Natural killer cell (primary cell): ENCODE measurements at regions not wholly inside any gene's neighbourhood (a gene's known extent, or its start where the extent isn't known, plus 50 kb on each side); places are given as distances from the start of the nearest gene placed in this dataset.

ENCODE experiments used
- ATAC-seq, 3 donors: fragments of 150-1000 bp in 2 of 3; fragments of 200-7000 bp in 1 of 3; cut with Tn5 transposase; 1 replicate in 1 of 3; 2 replicates in 2 of 3; pipeline ENCODE4 v1.10.0; 2021; ENCODE audit warnings: mild to moderate bottlenecking in 2 of 3, moderate library complexity in 2 of 3
- DNase-seq, 2 donors: peaks; one replicate each; pipeline versions ENCODE4 v3.0.0 to v3.0.0-alpha.2; 2013 to 2021; ENCODE audit warnings: mixed read lengths in 1 of 2
- H3K27ac ChIP-seq: one replicate; pipeline ENCODE4 v1.5.1; 2013; ENCODE audit warnings: mild to moderate bottlenecking, low read length
- H3K27me3 ChIP-seq: one replicate; pipeline ENCODE4 v1.6.1; 2013; ENCODE audit warnings: low read length; ENCODE audit not compliant: control insufficient read depth, insufficient read depth
- H3K36me3 ChIP-seq: one replicate; pipeline ENCODE4 v1.6.1; 2013; ENCODE audit warnings: low read length; ENCODE audit not compliant: control insufficient read depth, insufficient read depth
- H3K4me1 ChIP-seq: one replicate; pipeline ENCODE4 v1.6.1; 2013; ENCODE audit warnings: low read length; ENCODE audit not compliant: control insufficient read depth, insufficient read depth
- H3K4me3 ChIP-seq: one replicate; pipeline ENCODE4 v1.5.1; 2013; ENCODE audit warnings: low read length
- H3K9me3 ChIP-seq: one replicate; pipeline ENCODE4 v1.6.1; 2013; ENCODE audit warnings: low read length; ENCODE audit not compliant: control insufficient read depth, insufficient read depth
- H3K27ac Mint-ChIP-seq, 2 donors: one replicate each; pipeline ENCODE4 v1.8.0; 2022; ENCODE audit warnings: mild to moderate bottlenecking in 2 of 2, mixed read lengths in 2 of 2, moderate library complexity in 1 of 2
- H3K27me3 Mint-ChIP-seq, 2 donors: one replicate each; pipeline ENCODE4 v1.8.0; 2022; ENCODE audit warnings: low read depth in 2 of 2, mixed read lengths in 2 of 2
- H3K36me3 Mint-ChIP-seq: one replicate; pipeline ENCODE4 v1.8.0; 2022; ENCODE audit warnings: mixed read lengths
- H3K4me1 Mint-ChIP-seq, 2 donors: one replicate each; pipeline ENCODE4 v1.8.0; 2022; ENCODE audit warnings: mixed read lengths in 2 of 2
- H3K4me3 Mint-ChIP-seq: one replicate; pipeline ENCODE4 v1.8.0; 2022; ENCODE audit warnings: mild to moderate bottlenecking, moderate library complexity, mixed read lengths
- H3K9me3 Mint-ChIP-seq, 2 donors: one replicate each; pipeline ENCODE4 v1.8.0; 2022; ENCODE audit warnings: mixed read lengths in 2 of 2
- WGBS: methylation state at CpG from one replicate; pipeline ENCODE4 v1.1.7; 2013; ENCODE audit warnings: missing lambda C conversion rate; ENCODE audit not compliant: insufficient coverage; 5-methylcytosine and 5-hydroxymethylcytosine counted together
- intact Hi-C: fragments of 100-400 bp; cut with micrococcal nuclease; formaldehyde crosslinking; loops from one replicate; pipeline ENCODE4 v1.14.2; 2022
- TF ChIP-seq, protein P1 (sequence below): fragments of 200-600 bp; IDR thresholded peaks from one replicate; pipeline ENCODE4 v1.8.0; 2022; ENCODE audit warnings: antibody characterized with exemption

DNA sequence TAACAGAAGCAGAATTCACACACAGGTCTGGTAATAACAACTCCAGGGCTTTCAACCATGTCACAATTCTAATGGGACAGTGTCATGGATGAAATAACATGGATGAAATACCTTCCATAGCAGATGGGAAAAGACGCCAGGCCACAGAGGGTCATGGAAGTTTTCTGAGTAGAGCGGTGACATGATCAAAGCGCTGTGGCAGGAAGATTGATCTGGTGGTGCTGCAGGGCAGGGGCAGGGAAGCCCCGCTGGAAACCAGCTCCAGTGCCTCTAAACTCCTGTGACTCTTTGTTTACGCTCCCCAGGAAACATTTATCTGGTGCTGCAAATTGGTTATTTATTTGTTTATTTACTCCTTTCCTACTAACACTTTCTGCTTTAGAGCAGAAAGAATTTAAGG, 108.3 kb upstream of the HMGA2 start:
- H3K4me1 ChIP-seq: no peaks in the 10 kb centered on the region
- 98% methylated on average over 4 of the region's 5 CpGs for WGBS
- H3K27ac ChIP-seq: no peak overlapping the region
- Mint-ChIP-seq H3K36me3 (no peaks in the 10 kb centered on the region), H3K4me1 (no peaks in the 10 kb centered on the region), H3K4me3 (no peak overlapping the region), H3K27me3 (peaks cover 12 to 31% of the 10 kb centered on the region in 2 donors), H3K9me3 (no peaks in the 10 kb centered on the region), H3K27ac (no peak overlapping the region)
- H3K4me3 ChIP-seq: no peak overlapping the region
- H3K9me3 ChIP-seq: no peaks in the 10 kb centered on the region
- TF ChIP-seq, protein P1, sequence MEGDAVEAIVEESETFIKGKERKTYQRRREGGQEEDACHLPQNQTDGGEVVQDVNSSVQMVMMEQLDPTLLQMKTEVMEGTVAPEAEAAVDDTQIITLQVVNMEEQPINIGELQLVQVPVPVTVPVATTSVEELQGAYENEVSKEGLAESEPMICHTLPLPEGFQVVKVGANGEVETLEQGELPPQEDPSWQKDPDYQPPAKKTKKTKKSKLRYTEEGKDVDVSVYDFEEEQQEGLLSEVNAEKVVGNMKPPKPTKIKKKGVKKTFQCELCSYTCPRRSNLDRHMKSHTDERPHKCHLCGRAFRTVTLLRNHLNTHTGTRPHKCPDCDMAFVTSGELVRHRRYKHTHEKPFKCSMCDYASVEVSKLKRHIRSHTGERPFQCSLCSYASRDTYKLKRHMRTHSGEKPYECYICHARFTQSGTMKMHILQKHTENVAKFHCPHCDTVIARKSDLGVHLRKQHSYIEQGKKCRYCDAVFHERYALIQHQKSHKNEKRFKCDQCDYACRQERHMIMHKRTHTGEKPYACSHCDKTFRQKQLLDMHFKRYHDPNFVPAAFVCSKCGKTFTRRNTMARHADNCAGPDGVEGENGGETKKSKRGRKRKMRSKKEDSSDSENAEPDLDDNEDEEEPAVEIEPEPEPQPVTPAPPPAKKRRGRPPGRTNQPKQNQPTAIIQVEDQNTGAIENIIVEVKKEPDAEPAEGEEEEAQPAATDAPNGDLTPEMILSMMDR: no peak
- no peak for DNase-seq
- H3K36me3 ChIP-seq: no peaks in the 10 kb centered on the region
- H3K27me3 ChIP-seq: no peaks in the 10 kb centered on the region
- no peak for ATAC-seq
- intact Hi-C loops: no loop called here

DNA sequence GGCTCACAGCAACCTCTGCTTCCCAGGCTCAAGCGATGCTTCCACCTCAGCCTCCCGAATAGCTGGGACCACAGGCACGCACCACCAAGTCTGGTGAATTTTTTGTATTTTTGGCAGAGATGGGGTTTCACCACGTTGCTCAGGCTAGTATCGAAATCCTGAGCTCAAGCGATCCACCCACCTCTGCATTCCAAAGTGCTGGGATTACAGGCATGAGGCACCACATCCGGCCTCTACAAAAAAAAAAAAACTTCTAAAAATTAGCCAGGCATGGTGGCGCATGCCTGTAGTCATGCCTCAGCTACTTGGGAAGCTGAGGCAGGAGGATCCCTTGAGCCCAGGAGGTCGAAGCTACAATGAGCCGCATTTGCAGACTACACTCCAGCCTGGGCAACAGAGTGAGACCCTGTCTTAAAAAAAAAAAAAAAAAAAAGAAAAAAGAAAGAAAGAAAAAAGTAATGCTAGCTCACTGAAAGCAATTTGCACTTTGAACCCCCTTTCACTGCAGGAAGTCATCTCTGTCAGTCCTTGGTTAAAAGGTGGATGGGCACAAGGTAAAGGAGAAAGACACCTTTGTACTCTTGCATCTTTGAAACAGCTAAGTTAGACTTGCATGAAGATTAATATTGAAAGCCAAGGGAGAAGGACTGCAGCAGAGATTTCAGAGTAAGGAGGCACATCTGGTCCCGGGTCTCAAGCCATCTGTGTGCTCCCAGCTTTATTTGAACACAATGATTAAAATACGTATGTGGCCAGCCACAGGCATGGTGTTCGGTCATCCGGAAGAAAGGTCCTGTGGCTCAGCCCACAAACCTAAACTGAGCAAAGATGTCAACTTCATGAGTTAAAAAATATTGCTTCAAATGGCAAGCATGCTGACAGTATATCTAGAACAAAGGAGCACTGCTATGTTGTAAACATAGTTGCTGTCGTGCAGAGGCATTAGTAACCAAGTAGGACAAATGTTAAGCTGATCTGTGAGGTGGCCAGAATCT, 103.8 kb upstream of the HMGA2 start:
- Histone ChIP-seq H3K9me3 (no peaks in the 10 kb centered on the region), H3K4me3 (no peak overlapping the region), H3K36me3 (no peaks in the 10 kb centered on the region), H3K27ac (no peak overlapping the region), H3K4me1 (no peaks in the 10 kb centered on the region), H3K27me3 (peaks cover 2% of the 10 kb centered on the region)
- TF ChIP-seq, protein P1: no peak
- peaks cover 23 to 51% of the 10 kb centered on the region in 2 donors for H3K27me3 Mint-ChIP-seq
- H3K36me3 Mint-ChIP-seq: no peaks in the 10 kb centered on the region
- no peak overlapping the region for H3K27ac Mint-ChIP-seq
- 90% methylated on average over 15 of the region's 15 CpGs for WGBS
- ATAC-seq: no peak
- H3K4me3 Mint-ChIP-seq: no peak overlapping the region
- H3K4me1 Mint-ChIP-seq: no peaks in the 10 kb centered on the region
- no peaks in the 10 kb centered on the region for H3K9me3 Mint-ChIP-seq
- no peak for DNase-seq
- intact Hi-C loops: no loop called here

DNA sequence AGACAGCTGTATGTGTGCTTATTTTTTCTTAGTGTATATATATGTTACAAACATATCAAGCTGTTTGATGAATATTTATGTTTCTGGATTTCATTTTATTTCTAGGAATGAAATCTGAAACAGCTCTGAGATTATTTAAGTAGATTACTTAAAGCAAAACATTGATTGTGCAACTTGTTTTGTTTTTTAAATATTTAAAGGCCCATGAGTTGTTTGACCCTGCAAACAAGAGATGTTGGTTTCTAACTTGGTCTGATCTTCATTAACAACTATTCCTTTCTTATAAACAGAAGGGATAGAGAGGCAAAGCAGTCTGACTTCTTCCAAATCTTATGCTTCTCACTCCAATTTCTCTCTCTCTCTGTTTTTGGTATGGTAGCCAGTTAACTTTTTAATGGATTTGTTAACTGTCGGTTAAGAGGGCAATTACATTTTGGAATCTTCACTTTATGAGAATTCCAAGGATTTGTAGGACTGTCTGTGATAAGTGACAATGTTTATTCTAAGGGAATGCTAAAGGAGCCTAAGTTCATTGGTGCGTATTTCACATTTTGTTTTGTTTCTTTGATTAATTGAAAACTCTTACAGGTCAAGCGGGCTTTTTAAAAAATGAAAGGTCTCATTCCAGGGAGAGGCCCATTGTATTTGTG, 102.6 kb upstream of the HMGA2 start:
- no peaks in the 10 kb centered on the region for H3K9me3 ChIP-seq
- ATAC-seq (no peak), DNase-seq (no peak)
- H3K27me3 ChIP-seq: peaks cover 4% of the 10 kb centered on the region
- no peaks in the 10 kb centered on the region for H3K4me1 Mint-ChIP-seq
- H3K27ac Mint-ChIP-seq: no peak overlapping the region
- H3K27me3 Mint-ChIP-seq: peaks cover 26 to 63% of the 10 kb centered on the region in 2 donors
- no peak overlapping the region for H3K27ac ChIP-seq
- 63% methylated on average over 3 of the region's 3 CpGs for WGBS
- H3K4me1 ChIP-seq: no peaks in the 10 kb centered on the region
- intact Hi-C loops: no loop called here
- H3K4me3 ChIP-seq: no peak overlapping the region
- H3K4me3 Mint-ChIP-seq: no peak overlapping the region
- TF ChIP-seq, protein P1: no peak
- no peaks in the 10 kb centered on the region for H3K36me3 ChIP-seq
- H3K9me3 Mint-ChIP-seq: no peaks in the 10 kb centered on the region
- no peaks in the 10 kb centered on the region for H3K36me3 Mint-ChIP-seq
